ENCODE measurements at regions not wholly inside any gene's neighbourhood (a gene's known extent, or its start where the extent isn't known, plus 50 kb on each side); places are given as distances from the start of the nearest gene placed in this dataset.

GRCh38 chr2:67260343-67261277 is 136.5 kb upstream of the ETAA1 start:
- no peak for TF ChIP-seq POLR2A (IDR thresholded peaks at IDR 0.05)
- TF ChIP-seq, protein P1, sequence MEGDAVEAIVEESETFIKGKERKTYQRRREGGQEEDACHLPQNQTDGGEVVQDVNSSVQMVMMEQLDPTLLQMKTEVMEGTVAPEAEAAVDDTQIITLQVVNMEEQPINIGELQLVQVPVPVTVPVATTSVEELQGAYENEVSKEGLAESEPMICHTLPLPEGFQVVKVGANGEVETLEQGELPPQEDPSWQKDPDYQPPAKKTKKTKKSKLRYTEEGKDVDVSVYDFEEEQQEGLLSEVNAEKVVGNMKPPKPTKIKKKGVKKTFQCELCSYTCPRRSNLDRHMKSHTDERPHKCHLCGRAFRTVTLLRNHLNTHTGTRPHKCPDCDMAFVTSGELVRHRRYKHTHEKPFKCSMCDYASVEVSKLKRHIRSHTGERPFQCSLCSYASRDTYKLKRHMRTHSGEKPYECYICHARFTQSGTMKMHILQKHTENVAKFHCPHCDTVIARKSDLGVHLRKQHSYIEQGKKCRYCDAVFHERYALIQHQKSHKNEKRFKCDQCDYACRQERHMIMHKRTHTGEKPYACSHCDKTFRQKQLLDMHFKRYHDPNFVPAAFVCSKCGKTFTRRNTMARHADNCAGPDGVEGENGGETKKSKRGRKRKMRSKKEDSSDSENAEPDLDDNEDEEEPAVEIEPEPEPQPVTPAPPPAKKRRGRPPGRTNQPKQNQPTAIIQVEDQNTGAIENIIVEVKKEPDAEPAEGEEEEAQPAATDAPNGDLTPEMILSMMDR (IDR thresholded peaks at IDR 0.05): no peak

Measured in Peyer's patch (tissue), 4 donors.